DND-41 (cell line): ENCODE measurements at regions not wholly inside any gene's neighbourhood (a gene's known extent, or its start where the extent isn't known, plus 50 kb on each side); places are given as distances from the start of the nearest gene placed in this dataset.

Source experiments
- EZH2 ChIP-seq: IDR thresholded peaks from 3 replicates; pipeline ENCODE4 v1.6.1; 2012; ENCODE audit warnings: borderline replicate concordance, low read depth, mild to moderate bottlenecking, moderate library complexity, low read length, inconsistent platforms; ENCODE audit not compliant: severe bottlenecking
- TF ChIP-seq, protein P1 (sequence below): IDR thresholded peaks from 2 replicates; pipeline ENCODE4 v1.5.1; 2012; ENCODE audit warnings: borderline replicate concordance, low read length, moderate library complexity, mild to moderate bottlenecking; ENCODE audit not compliant: poor library complexity, severe bottlenecking; ENCODE audit errors: extremely low read depth

DNA sequence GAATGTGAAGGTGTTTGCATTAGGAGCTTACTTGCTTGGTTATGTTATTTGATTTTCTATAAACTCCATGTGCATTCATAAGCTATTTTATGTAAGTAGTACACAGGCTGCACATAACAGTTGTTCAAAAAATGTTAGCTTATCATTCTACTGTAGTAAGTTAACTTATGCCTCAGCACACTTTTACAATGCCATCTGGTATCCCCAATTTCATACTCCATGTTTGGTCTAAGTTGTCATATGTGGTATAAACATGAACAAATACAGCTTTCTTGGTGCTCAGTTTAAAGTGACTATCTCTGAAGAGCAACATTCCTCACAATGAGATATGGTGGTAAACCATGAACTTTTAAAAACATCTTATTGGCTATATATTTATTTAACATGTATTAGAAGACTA, 104.3 kb upstream of the LEF1 start:
- TF ChIP-seq, protein P1, sequence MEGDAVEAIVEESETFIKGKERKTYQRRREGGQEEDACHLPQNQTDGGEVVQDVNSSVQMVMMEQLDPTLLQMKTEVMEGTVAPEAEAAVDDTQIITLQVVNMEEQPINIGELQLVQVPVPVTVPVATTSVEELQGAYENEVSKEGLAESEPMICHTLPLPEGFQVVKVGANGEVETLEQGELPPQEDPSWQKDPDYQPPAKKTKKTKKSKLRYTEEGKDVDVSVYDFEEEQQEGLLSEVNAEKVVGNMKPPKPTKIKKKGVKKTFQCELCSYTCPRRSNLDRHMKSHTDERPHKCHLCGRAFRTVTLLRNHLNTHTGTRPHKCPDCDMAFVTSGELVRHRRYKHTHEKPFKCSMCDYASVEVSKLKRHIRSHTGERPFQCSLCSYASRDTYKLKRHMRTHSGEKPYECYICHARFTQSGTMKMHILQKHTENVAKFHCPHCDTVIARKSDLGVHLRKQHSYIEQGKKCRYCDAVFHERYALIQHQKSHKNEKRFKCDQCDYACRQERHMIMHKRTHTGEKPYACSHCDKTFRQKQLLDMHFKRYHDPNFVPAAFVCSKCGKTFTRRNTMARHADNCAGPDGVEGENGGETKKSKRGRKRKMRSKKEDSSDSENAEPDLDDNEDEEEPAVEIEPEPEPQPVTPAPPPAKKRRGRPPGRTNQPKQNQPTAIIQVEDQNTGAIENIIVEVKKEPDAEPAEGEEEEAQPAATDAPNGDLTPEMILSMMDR: no peak
- TF ChIP-seq EZH2: no peak
